Tibial nerve (tissue), 3 donors: ENCODE measurements at regions not wholly inside any gene's neighbourhood (a gene's known extent, or its start where the extent isn't known, plus 50 kb on each side); places are given as distances from the start of the nearest gene placed in this dataset.

ENCODE experiments used
- POLR2A ChIP-seq, 2 donors: fragments of 450-650 bp; IDR thresholded peaks; one replicate each; pipeline ENCODE4 v1.6.1; 2017; ENCODE audit warnings: antibody characterized with exemption in 2 of 2, mild to moderate bottlenecking in 2 of 2, moderate library complexity in 2 of 2
- TF ChIP-seq, protein P1 (sequence below), 5 experiments: fragments of 200-600 bp in 3 of 5; fragments of 450-650 bp in 2 of 5; sonication (generic) in 3 of 5; IDR thresholded peaks; one replicate each; pipeline ENCODE4 v1.5.1; 2016 to 2019; ENCODE audit warnings: antibody characterized with exemption in 5 of 5, mild to moderate bottlenecking in 3 of 5, moderate library complexity in 2 of 5

DNA sequence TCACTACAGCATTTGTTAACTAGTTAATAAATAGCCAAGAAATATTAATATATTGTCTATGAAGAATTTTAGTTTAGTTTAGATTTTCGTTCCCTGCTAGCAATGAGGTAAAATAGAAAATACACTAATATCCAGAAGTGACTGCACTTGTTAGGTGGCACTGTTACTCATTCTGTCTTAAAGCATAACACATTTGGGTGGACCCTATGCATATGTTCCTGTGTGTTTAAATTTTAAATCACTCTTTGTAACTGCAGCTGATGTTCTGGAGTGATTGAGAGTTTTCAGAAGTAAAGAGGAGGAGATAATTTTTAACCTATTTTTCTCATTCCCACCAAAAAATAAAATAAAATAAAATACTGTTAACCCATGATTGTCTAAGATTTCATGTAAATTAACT, 73.9 kb upstream of the SOX4 start:
- TF ChIP-seq POLR2A (IDR thresholded peaks at IDR 0.05), result no peak
- TF ChIP-seq, protein P1, sequence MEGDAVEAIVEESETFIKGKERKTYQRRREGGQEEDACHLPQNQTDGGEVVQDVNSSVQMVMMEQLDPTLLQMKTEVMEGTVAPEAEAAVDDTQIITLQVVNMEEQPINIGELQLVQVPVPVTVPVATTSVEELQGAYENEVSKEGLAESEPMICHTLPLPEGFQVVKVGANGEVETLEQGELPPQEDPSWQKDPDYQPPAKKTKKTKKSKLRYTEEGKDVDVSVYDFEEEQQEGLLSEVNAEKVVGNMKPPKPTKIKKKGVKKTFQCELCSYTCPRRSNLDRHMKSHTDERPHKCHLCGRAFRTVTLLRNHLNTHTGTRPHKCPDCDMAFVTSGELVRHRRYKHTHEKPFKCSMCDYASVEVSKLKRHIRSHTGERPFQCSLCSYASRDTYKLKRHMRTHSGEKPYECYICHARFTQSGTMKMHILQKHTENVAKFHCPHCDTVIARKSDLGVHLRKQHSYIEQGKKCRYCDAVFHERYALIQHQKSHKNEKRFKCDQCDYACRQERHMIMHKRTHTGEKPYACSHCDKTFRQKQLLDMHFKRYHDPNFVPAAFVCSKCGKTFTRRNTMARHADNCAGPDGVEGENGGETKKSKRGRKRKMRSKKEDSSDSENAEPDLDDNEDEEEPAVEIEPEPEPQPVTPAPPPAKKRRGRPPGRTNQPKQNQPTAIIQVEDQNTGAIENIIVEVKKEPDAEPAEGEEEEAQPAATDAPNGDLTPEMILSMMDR (IDR thresholded peaks at IDR 0.05), result no peak
